ENCODE measurements at regions not wholly inside any gene's neighbourhood (a gene's known extent, or its start where the extent isn't known, plus 50 kb on each side); places are given as distances from the start of the nearest gene placed in this dataset.

- CTCF ChIA-PET = interaction anchor here (1.3 kb wide), 1 partner anchor 33 kb away, joined by 3 read pairs; no protein-coding TSS in a partner anchor
- dilution Hi-C loops (cut with MboI; ENCODE audit: extremely low pct_ligation_motif_present, low sequenced_read_pairs) = no loop called here
Measured at GRCh38 chr5:122228728-122229392, 83.2 kb upstream of the SNCAIP start.

GRCh38 chr5:122229551-122229950, 82.5 kb upstream of the SNCAIP start:
- no peak overlapping the region for H3K4me3 ChIP-seq (replicated peaks in 1 of 3; ENCODE audit: insufficient read depth in 1 of 3, low read depth in 1 of 3, low read length in 3 of 3)
- ChIA-PET CTCF (interaction anchor here (1.2 to 1.3 kb wide), 2 partner anchors 7 to 34 kb away, joined by 3 read pairs; no protein-coding TSS in a partner anchor), POLR2A (no interaction called here)
- dilution Hi-C loops (cut with MboI; ENCODE audit: extremely low pct_ligation_motif_present, low sequenced_read_pairs) (no loop called here), intact Hi-C loops (cut with micrococcal nuclease) (no loop called here)
- no peaks in the 10 kb centered on the region for H3K79me2 ChIP-seq (ENCODE audit: control insufficient read depth, insufficient read depth, low read length)
- H3K27me3 ChIP-seq (ENCODE audit: control insufficient read depth in 2 of 2, insufficient read depth in 2 of 2, low read length in 2 of 2) = no peaks in the 10 kb centered on the region
- H2AFZ ChIP-seq (ENCODE audit: low read depth, low read length) = no peak overlapping the region
- BruUV-seq (replicated peaks) = no TSS peak
- no peaks in the 10 kb centered on the region for H3K9me1 ChIP-seq (replicated peaks; ENCODE audit: control insufficient read depth, extremely low read depth, insufficient read depth, low read length)
- DNase-seq (ENCODE audit: low read depth, low spot score) (no peak), FAIRE-seq (no peak)
- H4K20me1 ChIP-seq (replicated peaks; ENCODE audit: control insufficient read depth, extremely low read depth, insufficient read depth, low read length) = no peaks in the 10 kb centered on the region
- no peak overlapping the region for H3K4me2 ChIP-seq (ENCODE audit: insufficient read depth, low read length)
- no peaks in the 10 kb centered on the region for H3K36me3 ChIP-seq (ENCODE audit: control insufficient read depth in 2 of 2, extremely low read depth in 1 of 2, insufficient read depth in 2 of 2, low read length in 2 of 2)
- no peak overlapping the region for H3K9ac ChIP-seq (replicated peaks; ENCODE audit: extremely low read depth, insufficient read depth, low read length)
- no peak overlapping the region for H3K27ac ChIP-seq (ENCODE audit: insufficient read depth, low read depth, low read length)
- H3K4me1 ChIP-seq (ENCODE audit: control insufficient read depth, extremely low read depth, insufficient read depth, low read length) = no peaks in the 10 kb centered on the region
- no peaks in the 10 kb centered on the region for H3K9me3 ChIP-seq (replicated peaks; ENCODE audit: control insufficient read depth, insufficient read depth, low read length)
- TF ChIP-seq JUN (IDR thresholded peaks at IDR 0.05; ENCODE audit: borderline replicate concordance, insufficient read depth, insufficient read length, low read depth) = no peak
- TF ChIP-seq EZH2 (IDR thresholded peaks at IDR 0.05; ENCODE audit: borderline replicate concordance, low read depth, low read length, severe bottlenecking) = no peak
- no peak for TF ChIP-seq GATA2 (IDR thresholded peaks at IDR 0.05; ENCODE audit: insufficient read depth, insufficient read length, low read depth, low read length)
- TF ChIP-seq MYC (IDR thresholded peaks at IDR 0.05; ENCODE audit: low read depth, low read length) = no peak
- no peak for TF ChIP-seq CTCF (IDR thresholded peaks at IDR 0.05; ENCODE audit: extremely low read depth in 1 of 2, insufficient read depth in 1 of 2, low read depth in 1 of 2, low read length in 2 of 2)
- no peak for TF ChIP-seq MAX (IDR thresholded peaks at IDR 0.05; ENCODE audit: insufficient read depth, insufficient read length)

More at GRCh38 chr5:122228728-122229392, 83.2 kb upstream of the SNCAIP start:
- H3K79me2 ChIP-seq (ENCODE audit: control insufficient read depth, insufficient read depth, low read length) = no peaks in the 10 kb centered on the region
- no peaks in the 10 kb centered on the region for H3K4me1 ChIP-seq (ENCODE audit: control insufficient read depth, extremely low read depth, insufficient read depth, low read length)
- DNase-seq (ENCODE audit: low read depth, low spot score) (no peak), FAIRE-seq (no peak)
- TF ChIP-seq POLR2A (IDR thresholded peaks at IDR 0.05; ENCODE audit: low read depth, low read length) = no peak
- TF ChIP-seq EZH2 (IDR thresholded peaks at IDR 0.05; ENCODE audit: borderline replicate concordance, low read depth, low read length, severe bottlenecking) = no peak
- no peak for TF ChIP-seq MAX (IDR thresholded peaks at IDR 0.05; ENCODE audit: insufficient read depth, insufficient read length)
- H3K9me3 ChIP-seq (replicated peaks; ENCODE audit: control insufficient read depth, insufficient read depth, low read length) = no peaks in the 10 kb centered on the region
- no peaks in the 10 kb centered on the region for H4K20me1 ChIP-seq (replicated peaks; ENCODE audit: control insufficient read depth, extremely low read depth, insufficient read depth, low read length)
- no peak overlapping the region for H3K4me2 ChIP-seq (ENCODE audit: insufficient read depth, low read length)
- POLR2A ChIA-PET = no interaction called here
- H3K4me3 ChIP-seq (replicated peaks in 1 of 3; ENCODE audit: insufficient read depth in 1 of 3, low read depth in 1 of 3, low read length in 3 of 3) = no peak overlapping the region
- H3K27me3 ChIP-seq (ENCODE audit: control insufficient read depth in 2 of 2, insufficient read depth in 2 of 2, low read length in 2 of 2) = no peaks in the 10 kb centered on the region
- no peaks in the 10 kb centered on the region for H3K36me3 ChIP-seq (ENCODE audit: control insufficient read depth in 2 of 2, extremely low read depth in 1 of 2, insufficient read depth in 2 of 2, low read length in 2 of 2)
- no peak overlapping the region for H3K9ac ChIP-seq (replicated peaks; ENCODE audit: extremely low read depth, insufficient read depth, low read length)
- no peak overlapping the region for H2AFZ ChIP-seq (ENCODE audit: low read depth, low read length)
- intact Hi-C loops (cut with micrococcal nuclease) = no loop called here
- H3K27ac ChIP-seq (ENCODE audit: insufficient read depth, low read depth, low read length) = no peak overlapping the region
- BruUV-seq (replicated peaks) = no TSS peak
- H3K9me1 ChIP-seq (replicated peaks; ENCODE audit: control insufficient read depth, extremely low read depth, insufficient read depth, low read length) = no peaks in the 10 kb centered on the region
